ENCODE measurements at regions not wholly inside any gene's neighbourhood (a gene's known extent, or its start where the extent isn't known, plus 50 kb on each side); places are given as distances from the start of the nearest gene placed in this dataset.

- DNase-seq (ENCODE audit: low spot score) = no peak
These were observed 52.2 kb upstream of the SLC6A11 start for GRCh38 chr3:10763817-10764258.

DNA sequence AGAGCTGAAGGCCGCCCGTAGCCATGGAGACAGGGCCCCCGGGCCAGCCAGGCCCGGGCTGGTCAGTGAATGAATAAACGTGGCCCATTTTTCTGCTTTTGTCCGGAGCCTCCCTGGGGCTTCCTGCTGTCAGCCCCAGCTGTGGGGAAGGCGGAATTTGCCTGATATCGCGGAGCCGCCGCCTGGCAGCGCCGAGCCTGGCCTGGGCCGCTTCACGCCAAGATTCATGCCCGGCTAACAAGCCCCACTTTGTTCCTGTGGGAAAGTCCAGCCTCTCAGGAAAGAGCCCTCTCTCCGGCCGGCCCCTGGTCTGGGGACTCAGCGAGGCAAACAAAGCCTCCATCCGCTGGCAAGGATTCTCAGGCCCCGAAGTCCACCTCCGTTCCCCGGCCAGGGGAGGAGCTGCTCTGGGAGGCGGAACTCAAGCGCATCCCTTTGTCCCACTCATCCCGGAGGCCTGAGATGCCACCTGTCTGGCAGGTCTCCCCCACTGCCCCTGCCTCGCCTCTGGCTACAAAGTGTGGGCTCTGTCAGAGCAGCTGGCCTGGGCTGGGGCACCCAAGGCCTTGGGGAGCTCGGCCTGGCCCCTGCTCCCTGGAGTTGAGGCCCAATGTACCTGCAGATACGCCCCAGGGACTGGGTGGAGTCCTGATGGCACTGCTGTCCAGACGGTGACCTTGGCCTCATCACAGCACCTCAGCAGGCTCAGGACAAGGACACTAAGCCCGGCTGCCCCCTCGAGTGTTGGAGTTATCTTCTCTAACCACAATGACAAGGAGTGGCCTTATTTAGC lies 51.6 kb upstream of the SLC6A11 start:
- no peak for DNase-seq (ENCODE audit: low spot score)

DNA sequence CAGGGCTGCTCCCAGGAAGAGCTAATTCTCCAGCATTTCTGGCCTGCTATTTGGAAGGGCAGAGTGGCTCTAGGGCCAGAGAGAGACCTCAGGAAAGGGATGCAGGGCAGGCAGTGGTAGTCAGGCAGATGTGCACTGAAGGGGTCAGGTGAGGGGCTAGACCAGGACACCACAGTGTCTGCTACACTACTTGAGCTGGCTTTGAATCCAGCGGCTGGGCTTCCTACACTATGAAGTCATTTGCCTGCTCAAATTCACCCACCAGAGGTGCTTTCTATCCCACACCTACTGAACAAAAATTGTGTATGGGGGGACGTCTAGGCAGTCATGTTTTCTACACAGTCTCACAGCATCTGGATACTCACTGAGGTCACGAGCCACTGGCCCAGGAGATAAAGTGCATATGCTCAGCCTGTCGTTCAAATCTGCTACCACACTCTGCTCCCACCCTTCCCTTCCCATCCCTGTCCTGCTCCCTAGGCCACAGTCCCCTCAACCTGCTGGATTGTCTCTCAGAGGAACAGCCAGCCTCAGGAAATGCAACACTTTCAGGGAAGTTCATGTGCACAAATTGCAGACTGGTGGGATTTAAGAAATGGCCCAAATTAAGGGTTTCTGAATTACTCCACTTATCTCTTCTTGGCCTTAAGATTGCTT lies 49.9 kb upstream of the SLC6A11 start:
- no peak for DNase-seq (ENCODE audit: low spot score)

Data from CD4-positive, alpha-beta T cell treated with Interleukin-2 at 100 ng/mL for 4 hours (primary cell).